BLaER1 (cell line): ENCODE measurements at regions not wholly inside any gene's neighbourhood (a gene's known extent, or its start where the extent isn't known, plus 50 kb on each side); places are given as distances from the start of the nearest gene placed in this dataset.

Experiments used
- H3K27ac ChIP-seq: shearing (Covaris generic); formaldehyde crosslinking; 2 replicates; pipeline ENCODE4 v1.8.1; 2022
- H3K27me3 ChIP-seq: shearing (Covaris generic); formaldehyde crosslinking; 2 replicates; pipeline ENCODE4 v1.8.1; 2022
- H3K36me3 ChIP-seq: shearing (Covaris generic); formaldehyde crosslinking; 2 replicates; pipeline ENCODE4 v1.8.1; 2022
- H3K4me1 ChIP-seq: shearing (Covaris generic); formaldehyde crosslinking; 2 replicates; pipeline ENCODE4 v1.8.1; 2022
- H3K4me2 ChIP-seq: shearing (Covaris generic); formaldehyde crosslinking; 2 replicates; pipeline ENCODE4 v1.8.1; 2022
- H3K4me3 ChIP-seq: shearing (Covaris generic); formaldehyde crosslinking; 2 replicates; pipeline ENCODE4 v1.8.1; 2022
- H3K9ac ChIP-seq: shearing (Covaris generic); formaldehyde crosslinking; 2 replicates; pipeline ENCODE4 v1.8.1; 2022
- H3K9me3 ChIP-seq: shearing (Covaris generic); formaldehyde crosslinking; 2 replicates; pipeline ENCODE4 v1.8.1; 2022
- H4K20me1 ChIP-seq: shearing (Covaris generic); formaldehyde crosslinking; 2 replicates; pipeline ENCODE4 v1.8.1; 2022
- Cebpa-rat ChIP-seq: shearing (Covaris generic); IDR thresholded peaks from 2 replicates; pipeline ENCODE4 v1.8.1; 2022

DNA sequence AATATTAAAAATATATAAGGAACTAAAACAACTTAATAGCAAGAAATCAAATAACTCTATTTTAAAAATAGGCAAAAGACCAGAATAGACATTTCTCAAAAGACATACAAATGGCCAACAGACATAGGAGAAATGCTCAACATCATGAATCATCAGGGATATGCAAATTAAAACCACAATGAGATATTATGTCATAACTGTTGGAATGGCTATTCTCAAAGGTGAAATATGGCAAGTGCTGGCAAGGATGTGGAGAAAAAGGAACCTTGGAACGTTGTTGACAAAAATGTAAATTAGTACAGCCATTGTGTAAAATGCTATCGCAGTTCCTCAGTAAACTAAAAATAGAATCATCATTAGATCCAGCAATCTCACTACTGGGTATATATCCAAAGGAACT is 468.5 kb downstream of the NFIB start:
- no peak overlapping the region for H3K4me2 ChIP-seq
- no peak overlapping the region for H3K9ac ChIP-seq
- no peaks in the 10 kb centered on the region for H3K27me3 ChIP-seq
- H3K4me3 ChIP-seq: no peak overlapping the region
- H3K4me1 ChIP-seq: no peaks in the 10 kb centered on the region
- no peak for TF ChIP-seq Cebpa-rat
- no peak overlapping the region for H3K27ac ChIP-seq
- no peaks in the 10 kb centered on the region for H4K20me1 ChIP-seq
- no peaks in the 10 kb centered on the region for H3K36me3 ChIP-seq
- H3K9me3 ChIP-seq: no peaks in the 10 kb centered on the region

DNA sequence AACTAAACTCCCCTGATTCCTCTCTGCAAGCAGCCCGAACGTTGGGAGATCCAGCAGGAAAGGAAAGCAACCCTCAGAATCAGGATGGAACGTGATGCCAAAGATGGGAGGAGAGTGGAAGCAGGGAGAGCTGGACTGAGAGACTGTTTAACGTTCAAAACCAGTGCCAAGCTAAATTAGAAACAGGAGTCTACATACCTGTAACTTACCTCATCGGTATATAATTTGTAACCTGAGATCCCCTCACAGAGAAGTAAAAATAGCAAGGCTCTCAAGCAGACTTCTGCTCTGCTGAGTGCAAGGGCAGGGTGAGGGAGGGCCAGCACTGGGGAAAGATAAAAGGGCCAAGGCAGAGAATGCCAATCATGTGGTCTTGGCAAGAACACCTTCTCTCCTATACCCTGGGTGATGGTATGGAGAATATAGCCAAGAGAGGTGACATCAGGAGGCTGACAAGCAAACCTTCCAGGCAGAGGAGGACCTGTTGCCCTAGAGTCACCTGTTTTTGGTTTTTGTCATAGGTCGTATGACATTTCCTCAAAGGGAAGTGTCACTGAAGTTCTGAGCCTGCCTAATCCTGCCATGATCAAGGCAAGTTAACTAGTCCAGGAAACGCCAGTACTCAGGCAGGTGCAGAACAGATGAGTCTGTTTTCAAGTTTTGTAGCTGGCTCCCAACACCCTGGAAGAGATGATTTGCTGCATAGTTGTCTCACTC is 472.0 kb downstream of the NFIB start:
- H3K4me2 ChIP-seq: no peak overlapping the region

DNA sequence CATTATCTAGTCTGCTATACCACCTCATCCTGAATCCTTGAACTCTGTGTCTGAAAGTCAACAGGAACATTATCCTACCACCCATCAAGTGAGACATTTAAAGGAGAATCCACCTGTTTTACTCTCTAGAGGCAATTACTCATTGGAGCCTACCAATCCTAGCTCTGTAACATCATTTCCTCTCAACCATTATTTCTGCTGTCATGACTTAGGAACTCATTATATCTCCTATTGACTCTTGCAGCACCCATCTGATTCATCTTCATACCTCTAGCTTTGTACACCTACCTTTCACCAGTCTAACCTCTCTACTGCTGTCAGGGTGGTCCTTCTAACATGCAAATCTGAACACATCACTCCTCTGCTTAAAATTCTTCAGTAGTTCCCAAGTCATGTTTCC is 481.5 kb downstream of the NFIB start:
- Histone ChIP-seq H3K36me3 (no peaks in the 10 kb centered on the region), H3K9me3 (peaks cover 26% of the 10 kb centered on the region), H3K4me1 (no peaks in the 10 kb centered on the region), H4K20me1 (no peaks in the 10 kb centered on the region), H3K4me2 (no peak overlapping the region), H3K9ac (no peak overlapping the region), H3K27me3 (no peaks in the 10 kb centered on the region), H3K4me3 (no peak overlapping the region), H3K27ac (no peak overlapping the region)
- no peak for TF ChIP-seq Cebpa-rat

More for the DNA sequence above, 472.0 kb downstream of the NFIB start:
- Histone ChIP-seq H4K20me1 (no peaks in the 10 kb centered on the region), H3K27ac (no peak overlapping the region), H3K36me3 (no peaks in the 10 kb centered on the region), H3K27me3 (no peaks in the 10 kb centered on the region), H3K9me3 (no peaks in the 10 kb centered on the region), H3K4me1 (no peaks in the 10 kb centered on the region), H3K4me3 (no peak overlapping the region), H3K9ac (no peak overlapping the region)
- TF ChIP-seq Cebpa-rat: no peak

DNA sequence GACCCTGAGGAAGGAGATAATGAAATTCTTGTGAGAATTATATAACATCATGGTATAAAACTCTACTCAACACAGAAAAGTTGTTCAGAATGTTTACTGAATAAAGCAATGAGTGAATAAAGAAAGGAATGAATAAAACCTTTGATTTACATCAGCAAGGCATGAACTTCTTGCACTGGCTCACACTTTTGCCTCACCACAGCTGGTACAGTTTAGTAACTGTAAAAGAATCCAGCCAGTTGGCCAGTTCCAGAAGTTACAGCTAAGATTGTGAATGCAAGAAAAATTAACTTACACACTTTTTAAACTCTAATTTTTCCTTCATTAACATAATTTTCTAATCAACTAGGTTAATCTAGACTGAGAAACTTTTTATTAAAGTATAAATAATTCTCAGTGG is 490.9 kb downstream of the NFIB start:
- Histone ChIP-seq H3K4me1 (no peaks in the 10 kb centered on the region), H3K27ac (no peak overlapping the region), H4K20me1 (no peaks in the 10 kb centered on the region), H3K9me3 (peaks cover 25% of the 10 kb centered on the region), H3K36me3 (no peaks in the 10 kb centered on the region), H3K9ac (no peak overlapping the region), H3K27me3 (no peaks in the 10 kb centered on the region), H3K4me2 (no peak overlapping the region), H3K4me3 (no peak overlapping the region)
- no peak for TF ChIP-seq Cebpa-rat

DNA sequence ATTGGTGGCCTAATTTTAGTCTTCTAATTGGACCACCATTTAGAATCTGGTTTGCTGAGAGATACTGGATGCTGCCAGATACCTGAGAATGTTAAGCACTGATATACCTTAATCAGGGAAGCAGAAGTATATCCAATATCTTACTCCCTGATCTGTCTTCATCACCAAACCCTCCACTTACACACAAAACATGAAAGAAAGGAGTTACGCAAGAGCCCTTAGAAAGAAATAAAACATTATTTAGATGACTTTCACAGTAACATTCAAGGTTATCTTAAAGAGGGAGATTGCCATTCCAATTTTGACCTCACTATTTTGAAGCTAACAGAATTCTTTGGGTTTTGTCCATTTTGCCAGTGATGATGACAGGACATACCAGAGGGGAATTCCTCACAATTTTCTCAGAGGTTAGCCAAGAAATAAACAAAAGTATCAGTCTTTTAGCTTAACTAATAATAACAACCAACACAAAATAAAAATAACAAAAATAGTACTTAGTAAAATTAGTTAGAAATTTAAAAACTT is 496.1 kb downstream of the NFIB start:
- Histone ChIP-seq H3K36me3 (no peaks in the 10 kb centered on the region), H3K4me3 (no peak overlapping the region), H3K9ac (no peak overlapping the region), H3K4me2 (no peak overlapping the region), H3K4me1 (no peaks in the 10 kb centered on the region), H3K27ac (no peak overlapping the region), H3K27me3 (no peaks in the 10 kb centered on the region), H3K9me3 (peaks cover 25% of the 10 kb centered on the region), H4K20me1 (no peaks in the 10 kb centered on the region)
- TF ChIP-seq Cebpa-rat: no peak

DNA sequence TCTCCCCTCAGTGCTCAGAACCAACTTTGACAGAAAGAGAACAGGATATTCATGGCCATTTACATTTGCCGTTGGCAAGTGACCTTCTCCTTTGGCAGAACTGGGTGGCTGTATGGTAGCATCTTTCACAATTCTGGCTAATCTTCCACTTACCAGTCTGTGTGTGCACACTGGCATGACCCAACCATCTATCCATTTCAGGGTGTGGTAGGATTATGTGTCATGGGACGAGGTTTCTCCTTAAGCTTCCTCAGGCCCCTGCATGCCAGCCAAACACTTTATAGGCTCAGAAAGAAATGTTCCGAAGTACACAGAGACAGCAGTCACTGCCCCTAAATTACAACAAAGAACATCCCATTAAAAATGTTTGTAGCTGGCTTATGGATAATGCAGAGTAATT is 497.1 kb downstream of the NFIB start:
- no peaks in the 10 kb centered on the region for H3K36me3 ChIP-seq

DNA sequence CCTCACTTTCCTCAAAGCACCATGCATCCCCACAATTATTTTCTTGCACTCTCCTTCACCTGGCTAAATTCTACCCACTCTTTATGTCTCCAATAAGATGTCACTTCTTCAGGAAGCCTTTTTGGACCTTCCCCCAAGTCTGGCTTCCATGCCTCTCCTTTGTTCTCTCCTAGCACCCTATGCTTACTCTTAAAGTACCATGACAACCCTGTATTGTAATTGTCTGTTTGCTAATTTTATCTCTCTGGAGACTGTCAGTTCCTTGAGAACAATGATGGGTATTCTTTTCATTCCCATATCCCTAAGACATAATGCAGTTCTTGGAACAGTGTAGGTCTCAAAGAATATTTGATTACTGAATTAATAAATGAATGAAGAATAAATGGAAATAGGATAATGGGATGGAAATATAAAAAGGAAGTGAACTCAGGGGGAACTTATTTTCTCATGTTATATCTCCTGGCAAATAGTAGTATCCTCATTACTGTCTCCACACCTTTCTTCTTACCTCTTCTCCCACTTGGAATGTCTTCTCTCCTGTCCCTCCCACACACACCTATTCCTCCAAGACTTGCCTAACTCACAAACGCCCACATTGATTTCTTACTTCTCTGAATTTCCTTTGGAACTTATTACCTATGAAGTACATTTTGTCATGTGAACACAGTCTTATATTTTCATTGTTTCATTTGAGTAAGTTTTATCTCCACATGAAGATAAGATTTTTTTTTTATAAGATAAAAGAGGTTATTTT is 499.1 kb downstream of the NFIB start:
- H3K9ac ChIP-seq: no peak overlapping the region
- no peaks in the 10 kb centered on the region for H3K36me3 ChIP-seq
- no peak overlapping the region for H3K27ac ChIP-seq
- no peak overlapping the region for H3K4me2 ChIP-seq
- no peak for TF ChIP-seq Cebpa-rat
- no peaks in the 10 kb centered on the region for H3K27me3 ChIP-seq
- H3K9me3 ChIP-seq: peaks cover 10% of the 10 kb centered on the region
- no peak overlapping the region for H3K4me3 ChIP-seq
- H3K4me1 ChIP-seq: peaks cover 30% of the 10 kb centered on the region
- H4K20me1 ChIP-seq: no peaks in the 10 kb centered on the region

More for the DNA sequence above, 497.1 kb downstream of the NFIB start:
- Histone ChIP-seq H3K27ac (no peak overlapping the region), H3K4me2 (no peak overlapping the region), H3K9me3 (peaks cover 25% of the 10 kb centered on the region), H4K20me1 (no peaks in the 10 kb centered on the region), H3K4me3 (no peak overlapping the region), H3K9ac (no peak overlapping the region), H3K27me3 (no peaks in the 10 kb centered on the region), H3K4me1 (peaks cover 10% of the 10 kb centered on the region; the same call in 1 of the 2 replicates)
- TF ChIP-seq Cebpa-rat: no peak

DNA sequence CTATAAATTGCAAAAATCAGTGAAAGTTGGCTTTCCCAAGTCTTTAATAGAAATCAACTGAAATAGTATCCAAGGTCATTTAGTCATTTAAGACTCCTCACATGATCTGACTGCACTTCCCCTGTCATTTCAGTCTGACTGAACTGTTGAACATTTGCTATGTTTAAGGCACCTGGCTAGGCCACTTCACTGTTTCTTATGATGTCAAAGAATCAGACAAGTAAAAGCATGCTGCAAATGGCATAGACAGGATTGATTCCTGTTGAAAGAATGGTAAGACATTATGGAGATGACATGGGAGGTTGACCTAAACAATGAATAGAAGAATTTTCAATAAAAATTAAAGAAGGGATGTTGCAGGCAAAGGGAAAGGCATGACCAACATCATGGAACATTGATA is 502.1 kb downstream of the NFIB start:
- peaks cover 48% of the 10 kb centered on the region for H3K4me1 ChIP-seq
- H4K20me1 ChIP-seq: no peaks in the 10 kb centered on the region
- no peak overlapping the region for H3K9ac ChIP-seq
- H3K4me3 ChIP-seq: no peak overlapping the region
- H3K4me2 ChIP-seq: no peak overlapping the region
- H3K9me3 ChIP-seq: no peaks in the 10 kb centered on the region
- TF ChIP-seq Cebpa-rat: no peak
- no peaks in the 10 kb centered on the region for H3K36me3 ChIP-seq
- H3K27ac ChIP-seq: no peak overlapping the region
- H3K27me3 ChIP-seq: no peaks in the 10 kb centered on the region

DNA sequence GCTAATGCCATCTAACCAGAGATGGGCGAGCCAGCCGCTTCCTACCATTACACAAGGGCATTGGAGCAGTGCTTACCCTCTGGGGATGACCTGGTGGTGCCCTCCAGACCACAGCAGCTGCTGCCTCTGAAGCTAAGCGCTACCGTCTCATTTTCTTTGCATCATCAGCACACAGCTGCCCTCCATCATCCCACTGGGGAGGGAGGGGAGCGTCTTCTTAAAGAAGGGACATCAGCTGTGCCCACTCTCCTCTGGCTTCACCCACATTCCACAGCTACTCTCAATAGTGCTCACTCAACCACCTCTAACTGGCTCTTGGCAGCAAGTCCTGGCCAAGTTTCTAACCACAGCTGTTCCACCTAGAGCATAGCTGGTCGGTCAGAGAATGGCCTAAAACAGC is 503.4 kb downstream of the NFIB start:
- H3K4me2 ChIP-seq: peak overlapping the region; percentile 47
- H4K20me1 ChIP-seq: no peaks in the 10 kb centered on the region
- H3K27me3 ChIP-seq: no peaks in the 10 kb centered on the region
- peaks cover 55% of the 10 kb centered on the region for H3K4me1 ChIP-seq
- no peaks in the 10 kb centered on the region for H3K9me3 ChIP-seq
- H3K27ac ChIP-seq: peak overlapping the region; percentile 60; the same call in 1 of the 2 replicates
- no peaks in the 10 kb centered on the region for H3K36me3 ChIP-seq
- no peak overlapping the region for H3K4me3 ChIP-seq
- peak; percentile 30; the same call in 1 of the 2 replicates for TF ChIP-seq Cebpa-rat
- H3K9ac ChIP-seq: no peak overlapping the region

DNA sequence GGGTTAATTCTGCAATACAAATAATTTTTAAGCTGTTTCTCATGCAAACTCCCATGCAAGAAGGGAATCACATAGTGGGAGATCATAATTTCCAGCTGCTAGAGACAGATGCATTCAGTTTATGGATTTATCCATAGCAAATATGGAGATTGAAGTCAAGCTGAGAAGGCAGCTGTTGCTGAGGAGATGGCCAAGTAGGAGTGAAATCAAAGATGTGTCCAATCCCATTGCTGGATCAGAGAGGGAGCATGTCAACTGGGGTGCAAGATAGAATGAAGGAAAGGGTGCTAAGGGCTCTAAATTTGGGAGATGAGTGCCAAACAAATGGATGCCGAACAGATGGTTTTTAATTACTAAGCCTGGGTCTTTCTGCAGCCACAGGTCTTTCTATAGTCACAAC is 504.5 kb downstream of the NFIB start:
- Histone ChIP-seq H3K4me2 (peak overlapping the region; percentile 47), H3K27ac (no peak overlapping the region), H3K36me3 (no peaks in the 10 kb centered on the region), H3K4me3 (no peak overlapping the region), H3K27me3 (no peaks in the 10 kb centered on the region), H3K4me1 (peaks cover 55% of the 10 kb centered on the region), H3K9me3 (no peaks in the 10 kb centered on the region), H4K20me1 (no peaks in the 10 kb centered on the region), H3K9ac (no peak overlapping the region)
- no peak for TF ChIP-seq Cebpa-rat
